ENCODE measurements at regions not wholly inside any gene's neighbourhood (a gene's known extent, or its start where the extent isn't known, plus 50 kb on each side); places are given as distances from the start of the nearest gene placed in this dataset.

DNA sequence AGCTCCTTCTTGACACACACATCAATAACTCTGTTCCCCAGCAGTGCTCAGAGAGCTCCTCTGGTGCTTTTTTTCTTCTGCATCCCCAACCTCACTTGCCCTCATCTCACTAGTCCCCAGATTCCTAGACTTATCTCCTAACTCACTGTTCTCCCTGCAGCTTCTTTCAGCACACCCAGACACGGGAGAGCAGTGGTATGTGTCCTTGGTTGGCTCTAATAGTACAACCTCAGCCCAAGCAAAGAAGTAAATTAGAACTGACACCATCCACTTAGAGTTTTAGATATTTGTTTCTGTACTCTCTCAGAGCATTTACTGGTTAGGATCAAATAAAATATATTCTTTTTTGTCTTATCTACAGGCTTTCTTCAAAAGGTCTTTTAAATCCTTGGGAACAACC, 201.4 kb upstream of the SNX7 start:
- TF ChIP-seq, protein P1, sequence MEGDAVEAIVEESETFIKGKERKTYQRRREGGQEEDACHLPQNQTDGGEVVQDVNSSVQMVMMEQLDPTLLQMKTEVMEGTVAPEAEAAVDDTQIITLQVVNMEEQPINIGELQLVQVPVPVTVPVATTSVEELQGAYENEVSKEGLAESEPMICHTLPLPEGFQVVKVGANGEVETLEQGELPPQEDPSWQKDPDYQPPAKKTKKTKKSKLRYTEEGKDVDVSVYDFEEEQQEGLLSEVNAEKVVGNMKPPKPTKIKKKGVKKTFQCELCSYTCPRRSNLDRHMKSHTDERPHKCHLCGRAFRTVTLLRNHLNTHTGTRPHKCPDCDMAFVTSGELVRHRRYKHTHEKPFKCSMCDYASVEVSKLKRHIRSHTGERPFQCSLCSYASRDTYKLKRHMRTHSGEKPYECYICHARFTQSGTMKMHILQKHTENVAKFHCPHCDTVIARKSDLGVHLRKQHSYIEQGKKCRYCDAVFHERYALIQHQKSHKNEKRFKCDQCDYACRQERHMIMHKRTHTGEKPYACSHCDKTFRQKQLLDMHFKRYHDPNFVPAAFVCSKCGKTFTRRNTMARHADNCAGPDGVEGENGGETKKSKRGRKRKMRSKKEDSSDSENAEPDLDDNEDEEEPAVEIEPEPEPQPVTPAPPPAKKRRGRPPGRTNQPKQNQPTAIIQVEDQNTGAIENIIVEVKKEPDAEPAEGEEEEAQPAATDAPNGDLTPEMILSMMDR (IDR thresholded peaks at IDR 0.05) = no peak
- TF ChIP-seq POLR2A (IDR thresholded peaks at IDR 0.05) = no peak
- DNase-seq (ENCODE audit: low spot score in 2 of 2) = no peak
- intact Hi-C loops (cut with DNase I; ENCODE audit: low total_unique reads) = no loop called here
- 63 to 65% methylated on average over 1 of the region's 1 CpG for WGBS, 2 donors
- no peak overlapping the region for H3K4me3 ChIP-seq (ENCODE audit: low read depth, poor library complexity, severe bottlenecking)

DNA sequence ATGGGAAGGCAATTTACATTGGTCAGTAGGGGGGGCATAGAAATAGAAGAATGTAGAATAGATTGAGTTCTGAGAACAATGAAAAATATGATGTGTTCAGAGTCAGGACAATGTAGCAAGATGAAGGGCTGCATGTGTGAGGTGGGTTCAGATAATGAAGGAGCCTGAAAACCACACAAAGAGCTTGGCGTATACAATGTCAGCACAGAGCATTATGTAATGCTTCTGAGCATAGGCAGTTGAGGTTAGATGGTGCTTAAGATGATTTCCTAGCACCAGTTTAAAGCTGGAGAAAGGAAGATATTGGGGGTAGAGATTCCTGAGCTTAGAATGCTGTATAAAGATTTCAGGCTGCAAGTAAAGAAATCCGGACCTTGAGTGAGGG, 202.0 kb upstream of the SNX7 start:
- no peak overlapping the region for H3K4me3 ChIP-seq (ENCODE audit: low read depth, poor library complexity, severe bottlenecking)
- no peak for DNase-seq (ENCODE audit: low spot score in 2 of 2)
- intact Hi-C loops (cut with DNase I; ENCODE audit: low total_unique reads) = no loop called here
- 96% methylated on average over 2 of the region's 2 CpGs for WGBS, 2 donors
- TF ChIP-seq, protein P1 (IDR thresholded peaks at IDR 0.05) = no peak
- no peak for TF ChIP-seq POLR2A (IDR thresholded peaks at IDR 0.05)

DNA sequence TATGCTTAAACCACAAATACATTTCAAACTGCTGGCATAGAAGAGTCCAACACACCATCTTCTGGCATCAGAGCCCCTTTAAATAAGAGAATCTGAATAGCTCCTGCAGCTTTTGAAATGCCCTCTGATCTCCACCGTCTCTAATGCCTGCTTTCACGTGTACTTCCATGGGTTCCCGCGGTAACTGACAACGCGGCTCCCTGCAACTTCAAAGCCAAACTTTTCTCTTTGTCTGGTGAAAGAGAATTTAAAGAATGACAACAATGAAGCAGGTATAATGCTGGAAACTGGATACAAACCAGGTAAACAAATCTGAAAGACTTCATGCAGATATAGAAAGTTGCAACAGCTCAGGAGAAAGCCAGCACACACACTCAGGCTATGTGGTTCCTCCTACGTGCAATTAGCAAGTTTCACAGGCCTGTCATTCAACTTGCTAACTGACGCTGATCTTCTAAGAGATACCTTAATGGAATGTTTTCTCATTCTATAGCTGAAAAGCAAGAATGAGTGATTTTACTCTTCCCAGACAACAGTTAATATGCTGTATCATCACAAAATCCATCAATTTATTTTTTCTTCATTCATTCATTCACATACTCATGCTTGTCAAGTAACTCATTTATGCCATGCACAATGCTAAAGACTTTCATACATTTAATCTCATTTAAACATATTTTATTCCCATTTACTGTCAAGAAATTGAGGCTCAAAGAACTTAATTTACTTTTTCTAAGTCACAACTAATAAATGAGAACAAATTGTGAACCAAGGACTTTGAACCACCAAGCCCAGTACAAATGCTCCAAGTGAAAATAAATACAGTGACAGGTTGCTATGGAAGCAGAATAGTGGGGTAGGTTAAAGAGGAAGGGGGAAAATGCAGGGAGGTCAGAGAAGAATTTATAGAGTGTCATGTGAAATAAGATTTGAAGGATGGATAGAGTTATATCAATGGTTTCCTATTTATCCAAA, 202.7 kb upstream of the SNX7 start:
- TF ChIP-seq, protein P1 (IDR thresholded peaks at IDR 0.05) = no peak
- TF ChIP-seq POLR2A (IDR thresholded peaks at IDR 0.05) = no peak
- 50 to 55% methylated on average over 8 of the region's 8 CpGs for WGBS, 2 donors
- intact Hi-C loops (cut with DNase I; ENCODE audit: low total_unique reads) = no loop called here
- DNase-seq (ENCODE audit: low spot score in 2 of 2) = no peak
- no peak overlapping the region for H3K4me3 ChIP-seq (ENCODE audit: low read depth, poor library complexity, severe bottlenecking)

- no peak overlapping the region for H3K4me3 ChIP-seq (ENCODE audit: low read depth, poor library complexity, severe bottlenecking)
- DNase-seq (ENCODE audit: low spot score in 2 of 2) = no peak
- intact Hi-C loops (cut with DNase I; ENCODE audit: low total_unique reads) = no loop called here
- no peak for TF ChIP-seq POLR2A (IDR thresholded peaks at IDR 0.05)
- TF ChIP-seq, protein P1 (IDR thresholded peaks at IDR 0.05) = no peak
- 84 to 87% methylated on average over 4 of the region's 4 CpGs for WGBS, 2 donors
These were observed 204.3 kb upstream of the SNX7 start for GRCh38 chr1:98457248-98457647.

DNA sequence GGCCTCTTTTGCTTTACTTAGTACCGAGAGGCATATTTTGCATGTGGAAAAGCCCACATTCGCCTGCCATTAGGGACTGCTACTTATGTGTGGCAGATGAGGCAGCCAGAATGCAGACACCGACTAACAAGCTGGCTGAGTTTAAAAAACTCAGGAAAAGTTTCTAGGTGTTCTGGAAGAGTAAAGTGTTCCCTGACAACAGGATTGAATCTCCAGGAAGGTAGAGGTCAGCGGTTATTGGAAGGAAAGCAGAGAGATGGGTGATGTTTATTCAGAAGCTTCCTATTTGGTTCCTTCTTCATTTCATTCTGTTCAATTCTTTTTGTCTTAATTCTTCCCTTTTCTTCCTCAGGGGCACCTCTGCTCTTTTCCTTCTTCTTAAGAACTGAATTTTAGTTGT, 206.9 kb upstream of the SNX7 start:
- DNase-seq (ENCODE audit: low spot score in 2 of 2) = no peak
- WGBS, 2 donors = 66 to 76% methylated on average over 4 of the region's 4 CpGs
- intact Hi-C loops (cut with DNase I; ENCODE audit: low total_unique reads) = no loop called here
- TF ChIP-seq POLR2A (IDR thresholded peaks at IDR 0.05) = no peak
- TF ChIP-seq, protein P1 (IDR thresholded peaks at IDR 0.05) = no peak
- no peak overlapping the region for H3K4me3 ChIP-seq (ENCODE audit: low read depth, poor library complexity, severe bottlenecking)
